Stimulated activated CD4-positive, alpha-beta T cell treated with anti-CD3 and anti-CD28 coated beads, Interleukin-2, amount 100 ng/mL, for 4 hours (primary cell): ENCODE measurements at regions not wholly inside any gene's neighbourhood (a gene's known extent, or its start where the extent isn't known, plus 50 kb on each side); places are given as distances from the start of the nearest gene placed in this dataset.

Experiments used
- DNase-seq: peaks from one replicate; pipeline ENCODE4 v3.0.0-alpha.2; 2020; ENCODE audit warnings: low read depth

- DNase-seq = no peak
Observed at GRCh38 chr1:83770319-83770661, 228.6 kb downstream of the TTLL7 start.

GRCh38 chr1:83769594-83770318 lies 229.2 kb downstream of the TTLL7 start:
- DNase-seq = no peak

- DNase-seq = no peak
Observed at GRCh38 chr1:83769072-83769471, 229.9 kb downstream of the TTLL7 start.

- DNase-seq = no peak
Observed at GRCh38 chr1:83766241-83766691, 232.7 kb downstream of the TTLL7 start.

GRCh38 chr1:83765125-83765524 lies 233.8 kb downstream of the TTLL7 start:
- no peak for DNase-seq

- DNase-seq = no peak
Observed at GRCh38 chr1:83764209-83764608, 234.7 kb downstream of the TTLL7 start.

GRCh38 chr1:83763361-83764095 lies 235.4 kb downstream of the TTLL7 start:
- no peak for DNase-seq

- DNase-seq = no peak
Observed at GRCh38 chr1:83762416-83762815, 236.5 kb downstream of the TTLL7 start.

GRCh38 chr1:83762039-83762365 lies 236.9 kb downstream of the TTLL7 start:
- no peak for DNase-seq

- DNase-seq = no peak
Observed at GRCh38 chr1:83761167-83762038, 237.5 kb downstream of the TTLL7 start.

GRCh38 chr1:83760226-83761021 lies 238.5 kb downstream of the TTLL7 start:
- DNase-seq = no peak

GRCh38 chr1:83756984-83757717 lies 241.8 kb downstream of the TTLL7 start:
- no peak for DNase-seq

GRCh38 chr1:83751602-83752001 lies 247.3 kb downstream of the TTLL7 start:
- DNase-seq = no peak

GRCh38 chr1:83750201-83750600 lies 248.7 kb downstream of the TTLL7 start:
- DNase-seq = no peak

- DNase-seq = no peak
Observed at GRCh38 chr1:83747853-83748482, 251.0 kb downstream of the TTLL7 start.

- no peak for DNase-seq
Observed at GRCh38 chr1:83746234-83746633, 252.7 kb downstream of the TTLL7 start.

- no peak for DNase-seq
Observed at GRCh38 chr1:83742446-83742845, 256.5 kb downstream of the TTLL7 start.

- DNase-seq = no peak
Observed at GRCh38 chr1:83741770-83742169, 257.2 kb downstream of the TTLL7 start.

- DNase-seq = no peak
Observed at GRCh38 chr1:83741348-83741747, 257.6 kb downstream of the TTLL7 start.

- DNase-seq = no peak
Observed at GRCh38 chr1:83735526-83735925, 263.4 kb downstream of the TTLL7 start.

- no peak for DNase-seq
Observed at GRCh38 chr1:83734420-83734819, 264.5 kb downstream of the TTLL7 start.
